GM18907 (cell line): ENCODE measurements at regions not wholly inside any gene's neighbourhood (a gene's known extent, or its start where the extent isn't known, plus 50 kb on each side); places are given as distances from the start of the nearest gene placed in this dataset.
"Not testable (repeated sequence)": the region's sequence is repeated elsewhere in the genome, so short reads cannot be mapped to it uniquely, and the experiment has no call there.

Experiments
- ATAC-seq: cut with Tn5 transposase; IDR thresholded peaks from one replicate; pipeline ENCODE4 v1.9.1; 2021; ENCODE audit warnings: mild to moderate bottlenecking, moderate library complexity; ENCODE audit not compliant: unreplicated experiment

- no peak for ATAC-seq
Observed at GRCh38 chr10:128178302-128178958, 52.2 kb upstream of the MKI67 start.

GRCh38 chr10:128180843-128181242 is 54.6 kb upstream of the MKI67 start:
- peak; percentile 43 for ATAC-seq

DNA sequence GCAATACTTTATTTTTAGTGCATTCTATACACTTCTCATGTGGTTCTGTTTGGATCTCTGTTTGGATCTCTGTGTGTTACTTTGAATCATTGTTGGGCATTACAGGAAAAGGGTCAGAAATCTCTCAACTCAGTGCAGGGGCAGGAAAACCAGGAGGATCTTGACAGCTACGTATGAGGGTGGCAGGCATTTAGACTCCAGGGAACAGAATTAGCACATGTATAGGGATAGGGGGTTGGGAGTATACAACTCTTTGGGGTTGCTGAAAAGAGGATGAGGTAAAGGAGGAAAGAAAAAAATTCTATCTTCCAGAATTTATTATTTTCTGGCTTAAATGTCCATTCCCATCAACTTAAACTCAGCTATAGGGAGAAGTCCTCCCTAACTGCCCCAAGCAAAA is 59.4 kb upstream of the MKI67 start:
- ATAC-seq = no peak

- ATAC-seq = no peak
Observed at GRCh38 chr10:128186959-128187787, 61.0 kb upstream of the MKI67 start.

- ATAC-seq = no peak
Observed at GRCh38 chr10:128187788-128188185, 61.6 kb upstream of the MKI67 start.

- no peak for ATAC-seq
Observed at GRCh38 chr10:128189176-128189575, 63.0 kb upstream of the MKI67 start.

DNA sequence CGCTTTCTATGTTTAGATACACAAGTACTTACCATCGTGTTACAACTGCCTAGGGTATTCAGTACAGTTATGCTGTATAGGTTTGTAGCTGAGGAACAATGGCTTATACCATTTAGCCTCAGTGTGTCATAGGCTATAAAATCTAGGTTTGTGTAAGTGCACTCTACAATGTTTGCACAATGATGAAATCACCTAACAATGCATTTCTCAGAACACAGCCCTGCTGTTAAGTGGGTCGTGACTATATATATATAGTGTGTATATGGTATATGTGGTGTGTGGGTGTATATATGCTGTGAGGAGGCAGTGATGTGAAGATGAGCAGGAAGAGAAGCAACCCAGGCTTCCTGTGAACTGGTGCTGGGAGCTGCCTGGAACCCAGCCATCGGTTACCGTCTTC is 65.6 kb upstream of the MKI67 start:
- ATAC-seq = no peak

GRCh38 chr10:128201826-128202225 is 75.6 kb upstream of the MKI67 start:
- ATAC-seq = not testable (repeated sequence)

DNA sequence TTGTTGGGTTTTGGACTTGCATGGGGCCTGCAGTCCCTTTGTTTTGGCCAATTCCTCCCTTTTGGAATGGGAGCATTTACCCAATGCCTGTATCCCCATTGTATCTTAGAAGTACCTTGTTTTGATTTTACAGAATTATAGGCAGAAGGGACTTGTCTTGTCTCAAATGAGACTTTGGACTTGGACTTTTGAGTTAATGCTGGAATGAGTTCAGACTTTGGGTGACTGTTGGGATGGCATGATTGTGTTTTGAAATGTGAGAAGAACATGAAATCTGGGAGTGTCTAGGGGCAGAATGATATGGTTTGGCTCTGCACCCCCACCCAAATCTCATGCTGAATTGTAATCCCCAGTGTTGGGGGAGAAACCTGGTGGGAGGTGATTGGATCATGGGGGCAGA is 76.8 kb upstream of the MKI67 start:
- no peak for ATAC-seq

- not testable (repeated sequence) for ATAC-seq
Observed at GRCh38 chr10:128205591-128205990, 79.4 kb upstream of the MKI67 start.

- ATAC-seq = no peak
Observed at GRCh38 chr10:128206676-128207075, 80.5 kb upstream of the MKI67 start.

DNA sequence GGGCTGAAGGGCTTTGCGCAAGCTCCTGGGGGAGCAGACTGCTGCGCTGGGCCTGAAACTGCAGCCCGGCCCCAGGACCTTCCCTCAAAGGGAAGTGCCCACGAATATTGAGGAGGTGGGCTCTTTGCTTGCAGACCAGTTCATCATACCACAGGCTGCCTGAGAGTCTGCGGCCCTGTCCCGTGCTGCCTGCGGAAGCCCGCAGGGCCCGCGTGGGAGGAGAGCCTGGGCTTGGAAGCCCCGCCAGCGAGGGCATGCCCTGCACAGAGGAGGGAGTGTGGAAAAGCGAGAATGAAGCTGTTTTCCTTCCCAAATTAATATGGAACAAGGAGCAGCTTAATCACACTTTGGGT is 83.6 kb upstream of the MKI67 start:
- no peak for ATAC-seq

DNA sequence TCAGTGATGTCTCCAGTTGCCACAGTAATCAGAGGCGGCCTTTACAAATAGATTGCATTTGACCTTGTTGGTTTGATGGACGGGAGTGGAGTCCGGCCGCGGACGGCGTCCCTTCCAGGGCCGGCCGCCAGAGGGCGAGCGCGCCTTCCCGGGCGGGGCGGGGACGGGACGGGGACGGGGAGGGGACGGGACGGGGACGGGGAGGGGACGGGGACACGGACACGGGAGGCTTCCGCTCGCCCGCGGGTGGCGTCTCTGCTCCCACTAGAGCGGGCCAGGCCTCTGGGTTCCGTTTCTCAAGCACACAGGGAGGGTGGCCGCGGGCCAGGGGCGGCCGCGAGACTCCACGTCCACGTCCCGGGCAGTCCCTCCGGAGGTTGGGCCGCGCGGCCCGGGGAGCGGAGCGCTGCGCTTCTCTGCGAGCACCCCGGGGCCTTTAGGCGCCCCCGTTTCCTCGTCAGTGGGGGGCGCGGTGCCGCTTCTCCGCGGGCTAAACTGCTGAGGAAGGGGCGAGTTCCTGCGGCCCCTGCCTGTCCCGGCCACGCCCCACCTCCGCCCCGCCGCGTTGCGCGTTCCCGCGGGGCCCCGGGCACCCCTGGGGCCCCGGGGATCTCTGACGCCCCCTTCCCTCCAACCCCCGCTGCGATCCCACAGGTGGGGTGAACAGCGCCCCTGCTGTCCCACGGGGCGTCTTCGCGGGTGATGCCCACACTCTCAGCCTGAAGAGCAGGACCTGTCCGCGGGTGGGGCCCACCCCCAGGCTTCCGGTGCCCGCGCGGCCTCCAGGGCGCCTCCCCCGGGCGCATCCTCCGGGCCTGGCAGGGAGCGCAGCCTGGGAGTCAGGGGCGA is 84.2 kb upstream of the MKI67 start:
- peak; percentile 50 for ATAC-seq

DNA sequence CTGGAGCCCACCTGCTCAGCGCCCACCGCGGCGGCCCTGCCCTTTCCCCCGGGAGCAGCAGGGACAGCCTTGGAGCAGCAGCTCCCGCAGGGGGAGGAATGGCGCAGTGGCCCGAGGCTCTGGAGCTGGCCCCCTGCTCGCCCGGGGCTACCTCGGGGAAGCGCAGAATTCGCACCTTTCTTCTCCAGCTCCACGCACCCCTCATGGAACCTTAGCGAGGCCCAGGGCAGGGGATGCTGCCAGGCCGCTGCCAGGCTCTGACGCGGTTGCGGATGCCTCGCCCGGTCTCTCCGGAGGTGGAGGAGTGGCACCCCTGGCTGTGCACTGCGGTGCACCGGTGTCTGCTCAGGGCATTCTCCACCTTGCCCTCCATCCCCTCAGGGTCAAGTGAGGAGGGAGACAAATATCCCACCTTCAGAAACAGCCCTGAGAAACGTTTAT is 84.9 kb upstream of the MKI67 start:
- no peak for ATAC-seq

GRCh38 chr10:128211953-128212727 is 85.9 kb upstream of the MKI67 start:
- ATAC-seq = peak; percentile 95

DNA sequence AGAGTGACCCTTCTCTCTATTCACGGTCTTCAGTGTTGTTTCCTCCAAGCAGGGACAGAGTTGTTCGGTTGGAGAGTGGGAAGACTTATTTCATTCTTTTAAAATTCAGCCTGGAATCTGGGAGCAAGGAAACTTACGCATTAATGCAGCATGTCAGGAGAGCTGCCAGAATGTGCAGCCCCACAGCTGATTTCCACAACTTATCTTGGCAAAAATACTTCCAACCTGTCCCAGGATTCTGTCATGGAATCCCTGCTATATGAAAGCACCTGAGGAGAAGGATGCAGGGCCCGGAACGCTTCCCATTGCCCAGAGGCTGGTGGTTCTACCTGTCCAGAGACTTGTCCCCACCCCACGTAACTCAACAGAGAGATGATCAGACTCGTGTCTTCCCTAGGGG is 86.9 kb upstream of the MKI67 start:
- no peak for ATAC-seq

DNA sequence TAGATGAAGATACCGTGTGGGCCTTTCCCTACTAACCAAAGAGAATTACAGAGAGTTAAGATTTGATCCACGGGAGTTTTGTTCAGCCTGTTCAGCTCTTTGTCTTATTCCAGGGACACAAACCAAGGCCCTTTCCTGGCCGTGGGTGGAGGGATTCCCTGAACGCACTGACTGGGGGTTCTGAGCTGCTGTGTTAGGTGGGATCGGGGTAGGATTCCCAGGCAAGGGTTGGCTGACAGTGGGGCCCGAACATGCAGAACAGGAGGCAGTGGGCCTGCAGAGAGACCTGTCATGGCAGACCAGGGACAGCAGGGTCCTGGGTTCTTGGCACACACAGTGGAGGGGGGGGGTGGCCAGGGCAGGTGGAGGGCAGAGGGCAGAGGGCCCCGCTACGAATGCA is 89.5 kb upstream of the MKI67 start:
- ATAC-seq = no peak

GRCh38 chr10:128217136-128217535 is 90.9 kb upstream of the MKI67 start:
- no peak for ATAC-seq

- ATAC-seq = no peak
Observed at GRCh38 chr10:128218161-128218560, 91.9 kb upstream of the MKI67 start.

DNA sequence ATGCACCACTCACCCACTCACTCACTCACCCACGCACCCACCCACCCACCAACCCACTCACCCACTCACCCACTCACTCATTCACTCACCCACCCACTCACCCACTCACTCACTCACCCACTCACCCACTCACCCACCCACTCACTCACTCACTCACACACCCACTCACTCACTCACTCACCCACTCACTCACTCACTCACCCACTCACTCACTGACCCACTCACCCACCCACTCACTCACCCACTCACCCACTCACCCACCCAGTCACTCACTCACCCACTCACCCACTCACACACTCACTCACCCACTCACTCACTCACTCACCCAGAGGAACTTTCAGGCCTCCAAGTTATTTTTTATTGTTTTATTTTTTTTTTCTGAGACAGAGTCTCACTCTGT is 93.1 kb upstream of the MKI67 start:
- ATAC-seq = no peak

DNA sequence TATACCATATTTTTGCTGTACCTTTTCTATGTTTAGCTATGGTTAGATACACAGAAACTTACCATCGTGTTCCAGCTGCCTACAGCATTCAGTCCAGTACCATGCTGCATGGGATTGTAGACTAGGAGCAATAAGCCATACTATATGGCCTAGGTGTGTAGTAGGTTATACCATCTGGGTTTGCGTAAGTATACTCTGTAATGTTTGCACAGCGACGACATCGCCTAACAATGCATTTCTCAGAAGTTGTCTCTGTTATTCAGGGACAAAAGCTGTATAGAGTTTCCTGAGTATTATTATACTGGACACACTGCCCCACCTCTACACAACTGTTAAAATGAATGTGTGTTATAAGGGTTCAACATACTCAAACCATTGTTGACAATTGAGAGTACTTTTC is 93.8 kb upstream of the MKI67 start:
- ATAC-seq = no peak
